HTR-8/SVneo (cell line): ENCODE measurements at regions not wholly inside any gene's neighbourhood (a gene's known extent, or its start where the extent isn't known, plus 50 kb on each side); places are given as distances from the start of the nearest gene placed in this dataset.

ENCODE experiments used
- DNase-seq: peaks from one replicate; pipeline ENCODE4 v3.0.0; 2011; ENCODE audit warnings: low spot score, mixed read lengths; ENCODE audit not compliant: insufficient read length
- FAIRE-seq: peaks from 2 replicates; lab custom pipeline; 2011; peaks lifted over from hg19 to GRCh38; lab: Jason Lieb, UNC

- FAIRE-seq (no peak), DNase-seq (no peak)
These were observed 175.1 kb upstream of the ADCY1 start for GRCh38 chr7:45399069-45399468.

GRCh38 chr7:45400680-45401079, 173.5 kb upstream of the ADCY1 start:
- DNase-seq = no peak
- no peak for FAIRE-seq

GRCh38 chr7:45401155-45401554, 173.0 kb upstream of the ADCY1 start:
- FAIRE-seq (no peak), DNase-seq (no peak)

- FAIRE-seq (no peak), DNase-seq (no peak)
These were observed 172.3 kb upstream of the ADCY1 start for GRCh38 chr7:45401851-45402250.

GRCh38 chr7:45402480-45403218, 171.5 kb upstream of the ADCY1 start:
- DNase-seq (peak; percentile 44), FAIRE-seq (no peak)

GRCh38 chr7:45404622-45405021, 169.5 kb upstream of the ADCY1 start:
- DNase-seq = no peak
- FAIRE-seq = no peak

GRCh38 chr7:45407730-45408408, 166.3 kb upstream of the ADCY1 start:
- no peak for DNase-seq
- no peak for FAIRE-seq

GRCh38 chr7:45408409-45408737, 165.8 kb upstream of the ADCY1 start:
- no peak for FAIRE-seq
- DNase-seq = no peak

GRCh38 chr7:45410893-45411292, 163.3 kb upstream of the ADCY1 start:
- FAIRE-seq = no peak
- DNase-seq = no peak

- no peak for FAIRE-seq
- DNase-seq = no peak
These were observed 160.7 kb upstream of the ADCY1 start for GRCh38 chr7:45413419-45413818.

GRCh38 chr7:45414226-45414625, 159.9 kb upstream of the ADCY1 start:
- FAIRE-seq (no peak), DNase-seq (no peak)

- FAIRE-seq = no peak
These were observed 158.9 kb upstream of the ADCY1 start for GRCh38 chr7:45415265-45415664.

GRCh38 chr7:45416846-45417245, 157.3 kb upstream of the ADCY1 start:
- no peak for FAIRE-seq
- no peak for DNase-seq

More at GRCh38 chr7:45415265-45415664, 158.9 kb upstream of the ADCY1 start:
- DNase-seq = no peak

- DNase-seq (no peak), FAIRE-seq (no peak)
These were observed 156.9 kb upstream of the ADCY1 start for GRCh38 chr7:45417268-45417667.

GRCh38 chr7:45417735-45418134, 156.4 kb upstream of the ADCY1 start:
- FAIRE-seq (no peak), DNase-seq (no peak)

GRCh38 chr7:45420843-45421495, 153.2 kb upstream of the ADCY1 start:
- FAIRE-seq = no peak
- no peak for DNase-seq

GRCh38 chr7:45421806-45422205, 152.4 kb upstream of the ADCY1 start:
- FAIRE-seq = no peak

GRCh38 chr7:45430397-45430796, 143.8 kb upstream of the ADCY1 start:
- DNase-seq (no peak), FAIRE-seq (no peak)

More at GRCh38 chr7:45421806-45422205, 152.4 kb upstream of the ADCY1 start:
- no peak for DNase-seq

- DNase-seq (no peak), FAIRE-seq (no peak)
These were observed 139.9 kb upstream of the ADCY1 start for GRCh38 chr7:45434167-45434784.

GRCh38 chr7:45435131-45435530, 139.0 kb upstream of the ADCY1 start:
- FAIRE-seq (no peak), DNase-seq (no peak)

- peak; percentile 21 for DNase-seq
- no peak for FAIRE-seq
These were observed 138.3 kb upstream of the ADCY1 start for GRCh38 chr7:45435846-45436245.
